Esophagus squamous epithelium (tissue), 5 donors: ENCODE measurements at regions not wholly inside any gene's neighbourhood (a gene's known extent, or its start where the extent isn't known, plus 50 kb on each side); places are given as distances from the start of the nearest gene placed in this dataset.

Experiments used
- DNase-seq: peaks from one replicate; lab custom pipeline; 2025; lab: John Stamatoyannopoulos, UW
- H3K27ac ChIP-seq, 4 donors: fragments of 200-600 bp; sonication (generic); one replicate each; pipeline ENCODE4 v1.5.1; 2016 to 2019; ENCODE audit warnings: mild to moderate bottlenecking in 1 of 4
- H3K27me3 ChIP-seq, 4 donors: fragments of 200-600 bp; sonication (generic); 1 replicate in 3 of 4; 2 replicates in 1 of 4; pipeline versions ENCODE4 v1.5.1 to v1.6.0; 2017 to 2021; ENCODE audit warnings: antibody characterized with exemption in 1 of 4
- H3K36me3 ChIP-seq, 3 donors: fragments of 200-600 bp; sonication (generic); one replicate each; pipeline ENCODE4 v1.5.1; 2016 to 2019
- H3K4me1 ChIP-seq, 3 donors: fragments of 200-600 bp; sonication (generic); one replicate each; pipeline ENCODE4 v1.5.1; 2017 to 2019
- H3K4me3 ChIP-seq, 4 donors: fragments of 200-600 bp; sonication (generic); 1 replicate in 3 of 4; 2 replicates in 1 of 4; pipeline ENCODE4 v1.5.1; 2016 to 2019; ENCODE audit warnings: mild to moderate bottlenecking in 2 of 4, moderate library complexity in 1 of 4
- H3K9me3 ChIP-seq, 3 donors: fragments of 200-600 bp; sonication (generic); one replicate each; pipeline ENCODE4 v1.5.1; 2016 to 2019
- POLR2A ChIP-seq, 4 donors: fragments of 450-650 bp; IDR thresholded peaks; one replicate each; pipeline ENCODE4 v1.6.1; 2017; ENCODE audit warnings: antibody characterized with exemption in 4 of 4, mild to moderate bottlenecking in 4 of 4, moderate library complexity in 3 of 4
- WGBS, 2 donors: methylation state at CpG; one replicate each; pipeline ENCODE4 v1.1.5; 2018; 5-methylcytosine and 5-hydroxymethylcytosine counted together
- intact Hi-C: fragments of 100-400 bp; cut with DNase I; formaldehyde crosslinking; loops from one replicate; pipeline ENCODE4 v1.15.0; 2022
- TF ChIP-seq, protein P1 (sequence below), 6 experiments: fragments of 450-650 bp in 4 of 6; fragments of 200-600 bp in 2 of 6; sonication (generic) in 2 of 6; IDR thresholded peaks; one replicate each; pipeline ENCODE4 v1.5.1; 2016 to 2019; ENCODE audit warnings: antibody characterized with exemption in 6 of 6, mild to moderate bottlenecking in 4 of 6, moderate library complexity in 4 of 6
- donor health status: DM: yes; HTN: yes; CAD: no.

DNA sequence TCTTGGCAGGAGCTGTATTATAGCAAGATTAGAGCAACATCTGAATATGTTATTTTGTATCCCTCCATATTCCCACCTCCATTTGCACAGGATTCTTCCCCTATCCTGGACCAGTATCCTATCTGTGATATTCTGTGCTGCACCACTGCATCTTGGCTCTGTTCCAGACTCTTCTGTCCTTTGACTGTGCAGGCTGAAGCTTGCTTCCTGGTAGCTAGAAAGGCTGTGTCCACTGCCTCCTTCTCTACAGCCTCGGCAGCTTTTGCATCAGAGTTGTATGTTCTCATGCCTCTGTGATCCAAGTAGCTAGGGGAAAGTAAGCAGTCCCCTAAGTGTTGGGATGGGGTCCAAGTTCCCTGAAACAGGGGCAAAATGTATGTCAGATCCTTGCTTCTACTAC, 104.1 kb downstream of the GAS1 start:
- 33 to 44% methylated on average over 1 of the region's 1 CpG for WGBS, 2 donors
- no peak overlapping the region for H3K27ac ChIP-seq
- no peak for DNase-seq

DNA sequence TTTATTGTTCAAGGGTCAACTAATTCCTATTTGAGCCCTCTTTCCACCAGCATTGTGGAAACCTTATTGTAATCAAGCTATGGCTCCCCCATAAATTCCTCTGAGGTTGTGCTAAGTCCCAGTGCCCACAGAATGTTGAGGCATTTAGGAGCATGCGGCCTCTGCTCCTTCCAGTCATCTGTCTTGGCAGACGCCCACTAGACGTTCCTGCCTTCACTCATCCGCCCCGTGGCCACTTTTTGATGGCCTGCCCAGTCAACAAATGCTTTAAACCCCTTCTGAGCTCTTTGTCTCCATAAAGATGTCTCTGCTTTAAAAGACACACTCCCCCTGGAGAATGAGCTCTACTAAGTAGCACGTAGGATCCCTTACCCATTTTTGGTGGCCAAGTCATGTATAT, 104.7 kb downstream of the GAS1 start:
- TF ChIP-seq, protein P1, sequence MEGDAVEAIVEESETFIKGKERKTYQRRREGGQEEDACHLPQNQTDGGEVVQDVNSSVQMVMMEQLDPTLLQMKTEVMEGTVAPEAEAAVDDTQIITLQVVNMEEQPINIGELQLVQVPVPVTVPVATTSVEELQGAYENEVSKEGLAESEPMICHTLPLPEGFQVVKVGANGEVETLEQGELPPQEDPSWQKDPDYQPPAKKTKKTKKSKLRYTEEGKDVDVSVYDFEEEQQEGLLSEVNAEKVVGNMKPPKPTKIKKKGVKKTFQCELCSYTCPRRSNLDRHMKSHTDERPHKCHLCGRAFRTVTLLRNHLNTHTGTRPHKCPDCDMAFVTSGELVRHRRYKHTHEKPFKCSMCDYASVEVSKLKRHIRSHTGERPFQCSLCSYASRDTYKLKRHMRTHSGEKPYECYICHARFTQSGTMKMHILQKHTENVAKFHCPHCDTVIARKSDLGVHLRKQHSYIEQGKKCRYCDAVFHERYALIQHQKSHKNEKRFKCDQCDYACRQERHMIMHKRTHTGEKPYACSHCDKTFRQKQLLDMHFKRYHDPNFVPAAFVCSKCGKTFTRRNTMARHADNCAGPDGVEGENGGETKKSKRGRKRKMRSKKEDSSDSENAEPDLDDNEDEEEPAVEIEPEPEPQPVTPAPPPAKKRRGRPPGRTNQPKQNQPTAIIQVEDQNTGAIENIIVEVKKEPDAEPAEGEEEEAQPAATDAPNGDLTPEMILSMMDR (IDR thresholded peaks at IDR 0.05): no peak
- TF ChIP-seq POLR2A (IDR thresholded peaks at IDR 0.05): no peak
- no peak for DNase-seq
- intact Hi-C loops: no loop called here
- Histone ChIP-seq H3K27me3 (no peaks in the 10 kb centered on the region), H3K9me3 (no peaks in the 10 kb centered on the region), H3K4me1 (no peaks in the 10 kb centered on the region), H3K27ac (no peak overlapping the region), H3K4me3 (no peak overlapping the region), H3K36me3 (no peaks in the 10 kb centered on the region)
- 62 to 69% methylated on average over 6 of the region's 6 CpGs for WGBS, 2 donors

More for the DNA sequence above, 104.1 kb downstream of the GAS1 start:
- Histone ChIP-seq H3K27me3 (no peaks in the 10 kb centered on the region), H3K36me3 (no peaks in the 10 kb centered on the region), H3K9me3 (no peaks in the 10 kb centered on the region), H3K4me3 (no peak overlapping the region), H3K4me1 (no peaks in the 10 kb centered on the region)
- TF ChIP-seq, protein P1 (IDR thresholded peaks at IDR 0.05): no peak
- no peak for TF ChIP-seq POLR2A (IDR thresholded peaks at IDR 0.05)
- intact Hi-C loops: no loop called here

DNA sequence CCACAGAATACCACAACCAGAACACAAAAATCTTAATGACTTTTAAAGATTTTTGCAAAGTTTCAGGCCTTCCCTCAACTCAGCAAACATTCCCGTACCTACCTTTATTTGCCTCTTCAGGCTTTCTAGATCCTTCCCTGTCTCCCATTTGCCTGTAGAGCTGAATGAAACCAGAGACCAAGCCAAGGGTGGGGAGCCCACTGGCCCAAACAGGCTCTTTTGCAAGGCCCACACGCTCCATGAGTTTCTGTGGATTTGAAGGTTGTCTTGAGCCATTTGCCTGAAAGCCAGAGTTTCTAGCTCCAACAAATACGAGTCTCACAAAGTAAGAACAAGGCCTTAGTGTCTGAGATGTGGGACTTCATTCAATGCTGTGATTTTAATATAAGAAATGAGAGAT, 107.8 kb downstream of the GAS1 start:
- no peak for TF ChIP-seq POLR2A (IDR thresholded peaks at IDR 0.05)
- TF ChIP-seq, protein P1 (IDR thresholded peaks at IDR 0.05): no peak
- Histone ChIP-seq H3K4me3 (no peak overlapping the region), H3K9me3 (no peaks in the 10 kb centered on the region), H3K27ac (peak overlapping the region in 1 of 4 donors; percentile 42), H3K4me1 (no peaks in the 10 kb centered on the region), H3K36me3 (no peaks in the 10 kb centered on the region), H3K27me3 (no peaks in the 10 kb centered on the region)
- intact Hi-C loops: no loop called here
- 79 to 88% methylated on average over 3 of the region's 3 CpGs for WGBS, 2 donors
- no peak for DNase-seq

DNA sequence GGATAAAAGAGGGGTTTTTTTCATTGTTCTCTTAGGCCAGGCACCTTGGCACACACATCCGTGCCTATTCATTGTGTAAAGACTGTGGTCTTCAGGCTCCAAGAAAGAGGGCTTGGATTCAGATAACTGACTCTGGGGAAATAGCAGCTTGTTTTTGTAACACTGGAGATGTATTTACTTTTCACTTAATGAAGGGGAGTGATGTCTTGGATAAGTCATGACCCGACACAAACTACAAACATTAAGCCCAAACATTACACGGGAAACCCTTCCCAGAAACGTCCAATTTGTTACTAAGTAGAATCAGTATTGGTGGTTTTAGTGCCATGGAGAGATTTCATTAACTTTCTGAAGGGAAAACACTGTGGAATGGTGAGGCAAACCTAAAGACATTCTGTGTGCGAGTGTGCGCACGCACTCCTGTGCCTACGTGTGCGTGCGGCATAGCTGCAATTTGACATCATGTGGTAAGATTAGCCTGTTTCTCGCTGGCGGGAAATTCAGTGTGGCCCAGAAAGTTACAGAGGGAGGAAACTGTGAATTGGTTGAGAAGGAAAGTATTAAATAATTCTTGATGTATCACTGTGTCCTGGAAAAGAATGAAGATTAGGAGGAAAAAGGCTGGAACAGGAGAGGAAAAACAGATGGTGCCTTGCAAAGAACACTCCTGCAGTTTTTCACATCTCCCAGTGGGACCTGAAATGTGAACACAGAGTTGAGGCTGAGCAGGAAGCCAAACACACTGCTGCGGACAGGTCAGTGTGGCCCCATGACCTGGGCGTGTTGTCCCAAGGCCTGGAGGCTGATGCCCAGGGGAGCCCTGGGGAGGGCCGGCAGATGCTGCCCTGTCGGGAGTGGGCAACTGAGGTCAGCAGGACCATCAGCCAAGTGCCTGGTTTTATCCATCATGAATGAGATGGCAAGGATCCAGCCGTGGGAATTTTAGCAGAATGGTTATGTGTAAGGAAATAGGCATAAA, 108.5 kb downstream of the GAS1 start:
- 67 to 78% methylated on average over 14 to 17 of the region's 17 CpGs for WGBS, 2 donors
- no peaks in the 10 kb centered on the region for H3K4me1 ChIP-seq
- H3K4me3 ChIP-seq: no peak overlapping the region
- peak overlapping the region in 2 of 4 donors; percentile 36 to 42 for H3K27ac ChIP-seq
- TF ChIP-seq POLR2A (IDR thresholded peaks at IDR 0.05): no peak
- TF ChIP-seq, protein P1 (IDR thresholded peaks at IDR 0.05): no peak
- no peaks in the 10 kb centered on the region for H3K9me3 ChIP-seq
- no peaks in the 10 kb centered on the region for H3K36me3 ChIP-seq
- H3K27me3 ChIP-seq: no peaks in the 10 kb centered on the region
- intact Hi-C loops: no loop called here
- no peak for DNase-seq

DNA sequence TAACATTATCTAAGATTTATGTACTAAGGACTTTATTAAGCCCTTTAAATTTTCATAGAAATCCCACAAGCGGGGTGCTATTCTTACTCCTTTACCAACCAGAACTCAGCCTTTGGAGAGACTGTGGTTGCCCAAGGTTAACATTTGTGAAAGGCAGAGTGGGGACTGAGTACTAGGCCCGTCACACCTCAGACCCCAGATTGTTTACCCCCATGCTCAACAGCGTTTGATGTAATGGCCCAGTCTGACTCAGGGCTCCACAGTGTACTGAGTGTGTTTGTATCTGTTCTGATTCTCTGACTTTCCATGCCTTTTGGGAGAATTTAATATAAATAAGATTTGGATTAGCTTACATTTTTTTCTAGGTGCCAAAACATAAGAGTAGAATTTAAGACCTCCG, 110.0 kb downstream of the GAS1 start:
- WGBS, 2 donors: 77 to 78% methylated on average over 4 of the region's 4 CpGs
- no peaks in the 10 kb centered on the region for H3K4me1 ChIP-seq

More for the DNA sequence above, 110.0 kb downstream of the GAS1 start:
- Histone ChIP-seq H3K9me3 (no peaks in the 10 kb centered on the region), H3K4me3 (no peak overlapping the region), H3K36me3 (no peaks in the 10 kb centered on the region), H3K27ac (no peak overlapping the region), H3K27me3 (no peaks in the 10 kb centered on the region)
- TF ChIP-seq, protein P1 (IDR thresholded peaks at IDR 0.05): no peak
- no peak for TF ChIP-seq POLR2A (IDR thresholded peaks at IDR 0.05)
- intact Hi-C loops: no loop called here
- DNase-seq: no peak
